GM19468 (cell line): ENCODE measurements at regions not wholly inside any gene's neighbourhood (a gene's known extent, or its start where the extent isn't known, plus 50 kb on each side); places are given as distances from the start of the nearest gene placed in this dataset.

Experiments used
- ATAC-seq: cut with Tn5 transposase; IDR thresholded peaks from one replicate; pipeline ENCODE4 v1.9.1; 2021; ENCODE audit warnings: mild to moderate bottlenecking, moderate library complexity, moderate number of reproducible peaks; ENCODE audit not compliant: unreplicated experiment; ENCODE audit errors: extremely low read depth

DNA sequence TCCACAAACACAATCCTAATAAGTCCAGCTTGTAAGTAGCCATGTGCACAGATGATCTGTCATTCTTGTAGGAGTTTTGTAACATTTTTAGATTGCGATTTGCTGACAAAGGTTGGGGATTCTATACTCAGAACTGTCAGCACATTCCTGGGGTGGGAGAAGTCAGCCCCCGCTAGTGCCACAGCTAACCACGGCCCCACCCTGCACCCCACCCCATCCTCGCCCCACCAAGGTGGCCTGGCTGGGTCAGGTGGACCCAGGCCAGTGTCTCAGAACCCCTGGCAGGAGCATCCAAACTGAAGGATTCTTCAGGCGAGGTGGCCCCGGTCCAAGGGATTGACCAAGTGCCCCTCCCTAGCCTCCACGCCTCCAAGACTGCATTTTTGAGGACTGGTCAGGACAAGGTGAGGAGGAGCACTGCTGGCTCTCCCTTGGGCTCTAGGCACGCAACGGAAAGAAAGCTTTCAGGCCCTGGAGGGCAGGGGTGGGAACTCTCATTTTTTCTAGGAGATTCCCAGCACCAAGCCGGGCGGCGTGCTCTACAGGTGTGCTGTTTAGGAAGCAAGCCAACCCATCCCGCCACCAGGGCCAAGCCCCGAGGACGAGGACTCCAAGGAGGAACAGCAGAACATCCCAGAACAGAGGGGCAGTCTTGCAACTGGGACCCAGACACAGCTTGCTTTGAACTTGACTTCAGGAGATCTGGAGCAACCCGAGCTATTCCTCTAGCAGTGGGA is 172.8 kb downstream of the BCL11B start:
- no peak for ATAC-seq

DNA sequence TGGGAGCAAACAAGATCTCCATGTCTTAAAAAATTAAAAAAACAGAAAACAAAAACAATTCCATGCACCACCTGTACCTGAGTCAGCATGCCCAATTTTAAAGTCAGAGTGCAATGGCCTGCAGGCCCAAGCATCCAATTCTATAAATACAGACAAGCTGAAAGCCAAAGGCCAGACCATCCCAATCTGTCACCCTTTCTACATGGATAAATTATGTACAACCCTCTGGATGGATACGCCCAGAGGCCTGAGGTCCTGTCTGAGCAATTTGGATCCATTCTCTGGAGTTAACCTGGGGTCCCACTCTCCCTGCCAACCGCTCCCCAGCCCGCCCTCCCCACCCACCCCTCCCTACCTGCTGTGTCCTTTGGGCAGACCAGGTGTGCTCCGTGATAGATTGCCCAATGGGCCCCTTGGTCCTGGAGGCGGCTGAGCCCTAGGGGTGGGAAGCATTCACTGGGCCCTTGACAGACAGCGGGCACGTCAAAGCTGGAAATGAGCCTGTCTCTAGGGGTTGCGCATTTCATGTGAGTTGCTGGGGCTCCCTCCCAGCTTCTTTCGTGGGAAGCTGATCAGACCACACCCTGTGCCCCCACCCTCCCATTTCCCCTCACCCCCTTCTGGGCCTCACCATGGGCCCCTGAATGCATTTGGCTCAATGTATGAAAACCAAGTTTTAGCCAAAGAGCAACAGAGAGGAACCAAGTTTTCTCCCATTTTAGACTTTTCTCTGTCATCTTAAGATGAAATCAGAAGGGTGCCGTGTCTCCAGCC is 171.3 kb downstream of the BCL11B start:
- ATAC-seq, result no peak

DNA sequence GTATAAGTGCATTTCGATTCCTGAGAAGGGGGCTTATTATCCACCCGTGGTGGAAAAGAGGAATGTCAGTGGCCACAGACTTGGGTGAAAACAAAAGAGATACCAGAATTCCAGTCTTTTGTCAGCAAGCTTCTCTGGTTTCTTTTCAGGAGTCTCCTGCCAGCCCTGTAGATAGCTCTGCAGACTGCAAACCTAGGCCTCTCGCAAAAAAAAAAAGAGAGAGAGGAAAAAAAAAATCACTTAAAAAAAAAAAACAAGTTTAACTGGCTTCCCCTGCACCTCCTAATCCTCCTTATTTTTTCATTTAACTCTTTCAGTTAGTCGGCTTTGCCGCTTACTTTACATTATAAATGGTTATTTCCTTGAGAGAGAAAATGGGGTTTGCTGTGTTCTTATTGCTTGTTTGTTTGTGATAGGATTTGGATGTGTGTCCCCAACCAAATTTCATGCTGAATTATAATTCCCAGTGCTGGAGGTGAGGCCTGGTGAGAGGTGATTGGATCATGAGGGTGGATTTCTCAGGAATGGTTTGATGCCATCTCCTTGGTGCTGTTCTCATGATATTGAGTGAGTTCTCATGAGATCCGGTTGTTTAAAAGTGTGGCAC is 170.0 kb downstream of the BCL11B start:
- ATAC-seq, result no peak

DNA sequence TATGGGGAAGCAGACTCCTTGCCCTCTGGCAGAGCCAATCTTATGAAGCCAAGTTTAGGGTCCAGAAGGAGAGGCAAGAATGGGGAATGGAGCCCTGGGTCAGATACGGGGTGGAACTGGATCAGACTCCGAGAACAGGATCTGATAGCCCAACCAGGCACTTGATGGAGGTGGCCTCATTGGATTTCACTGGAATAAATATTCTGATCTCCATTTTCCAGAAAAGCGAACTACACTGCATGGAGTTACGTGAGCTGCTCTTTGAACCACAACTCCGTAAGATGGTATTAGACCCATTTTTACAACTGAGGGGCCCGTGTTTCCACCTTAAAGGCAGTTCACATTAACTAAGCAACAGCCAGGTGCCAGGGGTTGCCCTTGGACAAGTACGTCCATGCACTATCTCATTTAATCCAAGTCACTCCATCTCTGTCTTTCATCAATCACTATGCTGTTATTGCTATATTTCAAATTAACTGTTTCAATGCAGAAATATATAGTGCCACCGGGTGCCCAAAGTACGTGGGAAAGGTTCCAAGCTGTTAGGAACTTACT is 155.2 kb downstream of the BCL11B start:
- ATAC-seq, result no peak

DNA sequence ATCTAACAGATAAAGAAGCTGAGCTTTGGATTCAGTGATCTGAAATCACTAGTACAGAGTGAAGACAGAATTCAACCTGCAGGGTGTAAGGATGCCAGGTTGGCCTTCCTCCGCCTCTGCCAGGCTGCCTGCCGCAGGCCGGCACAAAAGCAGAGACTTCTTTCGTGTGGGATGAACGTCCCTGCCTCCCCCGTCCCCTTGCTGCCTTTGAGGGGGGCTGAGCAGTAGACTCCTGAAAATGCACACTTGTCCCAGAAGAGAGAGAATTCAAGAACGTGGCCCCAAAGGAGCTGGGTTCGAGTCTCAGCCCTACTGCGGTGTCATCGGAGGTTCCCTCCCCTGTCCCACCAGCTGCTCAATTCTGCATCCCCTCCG is 154.3 kb downstream of the BCL11B start:
- ATAC-seq, result no peak

DNA sequence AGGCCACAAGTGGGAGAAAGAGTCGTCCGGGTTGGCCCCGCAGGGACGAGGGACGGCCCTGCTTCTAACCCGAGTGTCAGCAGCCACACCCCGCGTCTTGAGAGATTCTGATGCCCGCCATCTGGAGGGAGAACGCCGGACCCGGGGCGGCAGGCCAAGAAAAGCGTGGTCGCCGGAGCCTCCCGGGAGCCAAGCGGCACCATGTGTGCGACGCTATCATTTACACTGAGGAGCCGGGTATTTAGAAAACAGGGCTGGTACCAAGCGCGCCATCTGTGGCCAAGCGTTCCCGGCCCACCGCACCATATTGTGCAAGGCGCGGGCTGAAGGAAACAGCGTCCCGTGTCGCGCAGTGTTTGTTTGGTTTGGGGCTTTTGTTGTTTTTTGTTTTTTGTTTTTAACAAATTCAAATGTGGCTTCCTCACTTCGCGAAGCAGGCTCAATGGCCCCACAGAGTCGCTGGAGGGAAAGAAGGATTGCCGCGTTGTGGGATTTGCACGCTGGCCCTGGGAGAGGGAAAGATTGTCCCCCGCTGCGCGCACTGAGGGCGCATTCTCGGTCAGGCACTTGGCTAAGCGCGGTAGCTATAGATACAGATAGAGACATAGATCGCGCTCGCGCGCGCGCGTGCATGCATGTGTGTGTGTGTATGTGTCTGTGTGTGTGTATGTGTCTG is 153.8 kb downstream of the BCL11B start:
- ATAC-seq, result no peak

DNA sequence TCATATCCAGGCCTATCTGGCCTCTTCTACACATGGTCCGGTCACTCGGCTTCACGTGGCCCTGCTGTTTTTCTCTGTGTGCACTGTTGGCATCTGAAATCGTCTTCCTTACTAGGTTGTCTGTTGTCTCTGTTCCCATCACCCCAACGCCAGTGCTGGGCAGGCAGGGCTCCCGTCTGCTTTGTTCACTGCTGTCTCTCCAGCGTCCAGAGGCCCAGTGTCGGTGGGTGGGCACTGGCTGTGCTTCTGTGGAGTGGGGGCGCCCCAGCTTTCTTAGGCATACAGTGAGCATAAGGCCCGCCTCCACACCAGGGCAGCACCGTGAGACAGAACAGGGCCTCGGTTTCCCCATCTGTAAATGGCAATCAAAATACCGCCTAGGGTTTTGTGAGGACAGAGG is 153.1 kb downstream of the BCL11B start:
- no peak for ATAC-seq
